SK-N-SH (cell line): ENCODE measurements at regions not wholly inside any gene's neighbourhood (a gene's known extent, or its start where the extent isn't known, plus 50 kb on each side); places are given as distances from the start of the nearest gene placed in this dataset.

ENCODE experiments used
- CTCF ChIA-PET: fragments of 300-600, 350-600 bp; formaldehyde crosslinking; extraction: SDS; loops from one replicate; lab custom pipeline; 2021; lab: Yijun Ruan, JAX
- POLR2A ChIA-PET: fragments of 350-600 bp; sonication (Branson Sonifier 250); formaldehyde crosslinking; extraction: SDS; loops from one replicate; lab custom pipeline; 2020; ENCODE audit warnings: antibody characterized with exemption, inconsistent platforms; lab: Yijun Ruan, JAX
- DNase-seq: peaks from one replicate; pipeline ENCODE4 v3.0.0; 2012
- H2AFZ ChIP-seq: fragments of 200-600 bp; sonication (generic); 2 replicates; pipeline ENCODE4 v1.8.1; 2016; ENCODE audit warnings: antibody characterized with exemption, mild to moderate bottlenecking, low read depth
- H3F3A ChIP-seq: fragments of 200-600 bp; sonication (generic); replicated peaks from 2 replicates; pipeline ENCODE3; 2016; ENCODE audit warnings: antibody characterized with exemption, mild to moderate bottlenecking; ENCODE audit not compliant: insufficient read depth
- H3K27ac ChIP-seq, 2 experiments: fragments of 200-500 bp in 1 of 2; fragments of 200-600 bp in 1 of 2; sonication (Bioruptor generic) in 1 of 2; sonication (generic), shearing (Covaris generic) in 1 of 2; 2 replicates each; pipeline versions ENCODE4 v1.5.1 to v1.6.1; 2014 to 2016; ENCODE audit warnings: low read depth in 2 of 2, inconsistent platforms in 1 of 2, low read length in 1 of 2, mild to moderate bottlenecking in 1 of 2, mixed read lengths in 1 of 2
- H3K27me3 ChIP-seq: fragments of 200-600 bp; sonication (generic), shearing (Covaris generic); 2 replicates; pipeline ENCODE4 v1.6.1; 2016; ENCODE audit warnings: mixed run types; ENCODE audit not compliant: insufficient read depth
- H3K36me3 ChIP-seq, 2 experiments: fragments of 200-500 bp in 1 of 2; fragments of 200-600 bp in 1 of 2; sonication (Bioruptor generic) in 1 of 2; sonication (generic) in 1 of 2; replicated peaks in 1 of 2; 2 replicates each; pipeline versions ENCODE3 to v1.5.1; 2014 to 2016; ENCODE audit warnings: low read length in 1 of 2, mild to moderate bottlenecking in 1 of 2; ENCODE audit not compliant: insufficient read depth in 2 of 2, control insufficient read depth in 1 of 2
- H3K4me1 ChIP-seq, 2 experiments: fragments of 200-500 bp in 1 of 2; fragments of 200-600 bp in 1 of 2; sonication (Bioruptor generic) in 1 of 2; sonication (generic), shearing (Covaris generic) in 1 of 2; 2 replicates each; pipeline versions ENCODE4 v1.5.1 to v1.6.1; 2014 to 2016; ENCODE audit warnings: low read depth in 1 of 2, low read length in 1 of 2, mixed run types in 1 of 2; ENCODE audit not compliant: insufficient read depth in 2 of 2, control insufficient read depth in 1 of 2
- H3K4me2 ChIP-seq: fragments of 200-600 bp; sonication (generic), shearing (Covaris generic); 2 replicates; pipeline ENCODE4 v1.6.1; 2017; ENCODE audit warnings: mixed run types
- H3K4me3 ChIP-seq, 2 experiments: fragments of 200-500 bp in 1 of 2; fragments of 200-600 bp in 1 of 2; sonication (Bioruptor generic) in 1 of 2; sonication (generic), shearing (Covaris generic) in 1 of 2; 2 replicates each; pipeline versions ENCODE4 v1.5.1 to v1.8.1; 2014 to 2016; ENCODE audit warnings: low read depth in 2 of 2, inconsistent platforms in 1 of 2, low read length in 1 of 2, mild to moderate bottlenecking in 1 of 2, mixed read lengths in 1 of 2, moderate library complexity in 1 of 2
- H3K79me2 ChIP-seq: fragments of 200-600 bp; sonication (generic); 2 replicates; pipeline ENCODE4 v1.8.1; 2017; ENCODE audit warnings: mild to moderate bottlenecking; ENCODE audit not compliant: insufficient read depth
- H3K9ac ChIP-seq: fragments of 200-600 bp; sonication (generic); 2 replicates; pipeline ENCODE4 v1.6.1; 2017; ENCODE audit warnings: mixed run types
- H3K9me2 ChIP-seq: fragments of 200-600 bp; sonication (generic); 2 replicates; pipeline ENCODE4 v1.6.1; 2017; ENCODE audit warnings: mixed run types
- H3K9me3 ChIP-seq: fragments of 200-600 bp; sonication (generic); 2 replicates; pipeline ENCODE4 v1.6.1; 2017; ENCODE audit warnings: mixed run types, mild to moderate bottlenecking, moderate library complexity
- H4K20me1 ChIP-seq: fragments of 200-600 bp; sonication (generic); 2 replicates; pipeline ENCODE4 v1.6.1; 2017; ENCODE audit warnings: mild to moderate bottlenecking, mixed run types; ENCODE audit not compliant: insufficient read depth
- CHD2 ChIP-seq: fragments of 150-350 bp; IDR thresholded peaks from 2 replicates; pipeline ENCODE4 v1.6.1; 2018; ENCODE audit warnings: low read length; ENCODE audit not compliant: partially characterized antibody
- ELF1 ChIP-seq: IDR thresholded peaks from 2 replicates; pipeline ENCODE4 v1.4.0; 2012
- FOSL2 ChIP-seq: IDR thresholded peaks from 2 replicates; pipeline ENCODE4 v1.4.0; 2012; ENCODE audit warnings: low read depth, mild to moderate bottlenecking, moderate library complexity, borderline replicate concordance
- FOXJ3 ChIP-seq: sonication (generic); formaldehyde crosslinking; IDR thresholded peaks from 2 replicates; pipeline ENCODE4 v1.5.1; 2020; ENCODE audit warnings: mild to moderate bottlenecking, missing genetic modification reagents
- GABPA ChIP-seq: IDR thresholded peaks from 2 replicates; pipeline ENCODE4 v1.4.0; 2012; ENCODE audit warnings: low read depth, mild to moderate bottlenecking
- NFIC ChIP-seq: IDR thresholded peaks from 2 replicates; pipeline ENCODE4 v1.4.0; 2012; ENCODE audit warnings: borderline replicate concordance
- NRF1 ChIP-seq: IDR thresholded peaks from 2 replicates; pipeline ENCODE4 v1.6.1; 2012; ENCODE audit warnings: low read depth, mild to moderate bottlenecking, low read length
- POLR2AphosphoS5 ChIP-seq: IDR thresholded peaks from 2 replicates; pipeline ENCODE4 v1.6.1; 2012; ENCODE audit warnings: low read depth, low read length
- RFX5 ChIP-seq: IDR thresholded peaks from 2 replicates; pipeline ENCODE4 v1.6.1; 2012; ENCODE audit warnings: mild to moderate bottlenecking, improper control_type of control experiment, low read length
- RXRA ChIP-seq: IDR thresholded peaks from 2 replicates; pipeline ENCODE4 v1.4.0; 2012; ENCODE audit warnings: low read depth, mild to moderate bottlenecking, borderline replicate concordance
- SMC3 ChIP-seq: IDR thresholded peaks from 2 replicates; pipeline ENCODE4 v1.6.1; 2012; ENCODE audit warnings: low read depth, low read length, improper control_type of control experiment
- TCF12 ChIP-seq: IDR thresholded peaks from 2 replicates; pipeline ENCODE4 v1.4.0; 2012
- TEAD4 ChIP-seq: IDR thresholded peaks from 2 replicates; pipeline ENCODE4 v1.4.0; 2012; ENCODE audit warnings: mild to moderate bottlenecking, borderline replicate concordance; ENCODE audit not compliant: insufficient read depth
- USF2 ChIP-seq: fragments of 150-350 bp; IDR thresholded peaks from 2 replicates; pipeline ENCODE4 v1.6.1; 2017; ENCODE audit warnings: antibody characterized with exemption, low read length, low read depth, borderline replicate concordance
- ZBTB33 ChIP-seq: IDR thresholded peaks from 2 replicates; pipeline ENCODE4 v1.4.0; 2012; ENCODE audit warnings: low read depth, borderline replicate concordance
- WGBS: methylation state at CpG from one replicate; pipeline ENCODE4 v1.1.6; 2017; ENCODE audit warnings: low lambda C conversion rate; 5-methylcytosine and 5-hydroxymethylcytosine counted together
- TF ChIP-seq, protein P1 (sequence below): IDR thresholded peaks from 2 replicates; pipeline ENCODE4; 2012
- TF ChIP-seq, protein P2 (sequence below): fragments of 150-350 bp; IDR thresholded peaks from 2 replicates; pipeline ENCODE4 v1.6.1; 2016; ENCODE audit warnings: mild to moderate bottlenecking, low read depth, low read length

DNA sequence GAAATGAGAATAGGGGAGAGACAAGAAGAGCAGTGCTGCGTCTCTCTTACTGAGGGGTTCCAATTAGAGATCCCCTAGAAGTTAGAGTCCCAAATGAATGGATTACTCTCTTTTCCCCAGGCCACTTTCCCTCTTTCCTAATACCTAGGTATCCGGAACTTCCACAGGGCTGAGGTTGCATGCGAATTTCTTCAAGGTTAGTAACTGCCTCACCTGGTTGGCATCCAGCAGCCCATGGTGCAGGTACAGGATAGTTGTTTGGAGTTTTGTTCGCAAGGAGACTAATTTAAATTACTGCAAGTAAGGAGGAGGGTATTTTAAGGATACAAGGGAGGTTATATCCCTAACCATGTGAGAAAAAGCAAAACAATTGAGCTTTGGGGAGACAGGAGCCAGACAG is 52.4 kb upstream of the JAK2 start:
- ChIA-PET POLR2A (no interaction called here), CTCF (interaction anchor here (1.0 kb wide), 1 partner anchor 171 kb away, joined by 3 read pairs; no protein-coding TSS in a partner anchor)
- Histone ChIP-seq H3K79me2 (no peaks in the 10 kb centered on the region), H2AFZ (no peak overlapping the region), H4K20me1 (no peaks in the 10 kb centered on the region), H3K4me1 (no peaks in the 10 kb centered on the region; a peak in 2 of 4 replicates), H3K36me3 (no peaks in the 10 kb centered on the region), H3K9me3 (no peaks in the 10 kb centered on the region), H3K27ac (no peak overlapping the region), H3K9ac (no peak overlapping the region), H3K4me2 (no peak overlapping the region), H3F3A (no peaks in the 10 kb centered on the region), H3K9me2 (no peaks in the 10 kb centered on the region), H3K27me3 (no peaks in the 10 kb centered on the region), H3K4me3 (no peak overlapping the region)
- no peak for DNase-seq
- TF ChIP-seq FOXJ3 (CRISPR knock-in tag) (no peak), RXRA (no peak), GABPA (no peak), CHD2 (no peak), POLR2AphosphoS5 (no peak), SMC3 (no peak), FOSL2 (no peak), NFIC (no peak), ELF1 (no peak), USF2 (no peak), TCF12 (no peak), RFX5 (no peak)
- TF ChIP-seq, protein P1, sequence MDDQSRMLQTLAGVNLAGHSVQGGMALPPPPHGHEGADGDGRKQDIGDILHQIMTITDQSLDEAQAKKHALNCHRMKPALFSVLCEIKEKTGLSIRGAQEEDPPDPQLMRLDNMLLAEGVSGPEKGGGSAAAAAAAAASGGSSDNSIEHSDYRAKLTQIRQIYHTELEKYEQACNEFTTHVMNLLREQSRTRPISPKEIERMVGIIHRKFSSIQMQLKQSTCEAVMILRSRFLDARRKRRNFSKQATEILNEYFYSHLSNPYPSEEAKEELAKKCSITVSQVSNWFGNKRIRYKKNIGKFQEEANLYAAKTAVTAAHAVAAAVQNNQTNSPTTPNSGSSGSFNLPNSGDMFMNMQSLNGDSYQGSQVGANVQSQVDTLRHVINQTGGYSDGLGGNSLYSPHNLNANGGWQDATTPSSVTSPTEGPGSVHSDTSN = no peak
- TF ChIP-seq, protein P2, sequence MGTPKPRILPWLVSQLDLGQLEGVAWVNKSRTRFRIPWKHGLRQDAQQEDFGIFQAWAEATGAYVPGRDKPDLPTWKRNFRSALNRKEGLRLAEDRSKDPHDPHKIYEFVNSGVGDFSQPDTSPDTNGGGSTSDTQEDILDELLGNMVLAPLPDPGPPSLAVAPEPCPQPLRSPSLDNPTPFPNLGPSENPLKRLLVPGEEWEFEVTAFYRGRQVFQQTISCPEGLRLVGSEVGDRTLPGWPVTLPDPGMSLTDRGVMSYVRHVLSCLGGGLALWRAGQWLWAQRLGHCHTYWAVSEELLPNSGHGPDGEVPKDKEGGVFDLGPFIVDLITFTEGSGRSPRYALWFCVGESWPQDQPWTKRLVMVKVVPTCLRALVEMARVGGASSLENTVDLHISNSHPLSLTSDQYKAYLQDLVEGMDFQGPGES = no peak
- 84% methylated on average over 4 of the region's 4 CpGs for WGBS

- H2AFZ ChIP-seq = no peak overlapping the region
- CTCF ChIA-PET = interaction anchor here (1.0 kb wide), 1 partner anchor 171 kb away, joined by 3 read pairs; no protein-coding TSS in a partner anchor
These were observed 51.9 kb upstream of the JAK2 start for GRCh38 chr9:4933177-4933576.

More at GRCh38 chr9:4933177-4933576, 51.9 kb upstream of the JAK2 start:
- Histone ChIP-seq H3K4me2 (no peak overlapping the region), H3K4me1 (no peaks in the 10 kb centered on the region; a peak in 2 of 4 replicates), H3K27me3 (no peaks in the 10 kb centered on the region), H3K9me2 (no peaks in the 10 kb centered on the region), H3F3A (no peaks in the 10 kb centered on the region), H3K4me3 (no peak overlapping the region), H3K9ac (no peak overlapping the region), H3K79me2 (no peaks in the 10 kb centered on the region), H4K20me1 (no peaks in the 10 kb centered on the region), H3K27ac (no peak overlapping the region), H3K36me3 (no peaks in the 10 kb centered on the region), H3K9me3 (no peaks in the 10 kb centered on the region)
- no peak for TF ChIP-seq FOXJ3 (CRISPR knock-in tag)
- no peak for TF ChIP-seq NFIC
- TF ChIP-seq GABPA = no peak
- no peak for TF ChIP-seq TEAD4
- TF ChIP-seq RFX5 = no peak
- no peak for TF ChIP-seq NRF1
- no peak for TF ChIP-seq ZBTB33
- TF ChIP-seq USF2 = no peak
- no peak for DNase-seq
- WGBS = 81% methylated on average over 4 of the region's 4 CpGs
- POLR2A ChIA-PET = no interaction called here
